A549 (cell line): ENCODE measurements at regions not wholly inside any gene's neighbourhood (a gene's known extent, or its start where the extent isn't known, plus 50 kb on each side); places are given as distances from the start of the nearest gene placed in this dataset.

Experiments used
- CEBPB ChIP-seq, 2 experiments: fragments of >200 bp in 1 of 2; sonication (Bioruptor Twin) in 1 of 2; formaldehyde crosslinking in 1 of 2; IDR thresholded peaks; 2 replicates each; pipeline ENCODE4 v1.6.1; 2012 to 2016
- CHD2 ChIP-seq: fragments of 150-350 bp; IDR thresholded peaks from 2 replicates; pipeline ENCODE4 v1.6.1; 2014; ENCODE audit warnings: low read length; ENCODE audit not compliant: partially characterized antibody
- CHD4 ChIP-seq: fragments of 200-600 bp; sonication (generic); IDR thresholded peaks from 2 replicates; pipeline ENCODE4 v1.6.1; 2016; ENCODE audit warnings: antibody characterized with exemption, mild to moderate bottlenecking, borderline replicate concordance
- EP300 ChIP-seq, 2 experiments: fragments of >200 bp; sonication (Bioruptor Twin); formaldehyde crosslinking; IDR thresholded peaks; 2 replicates in 1 of 2; 3 replicates in 1 of 2; pipeline ENCODE4 v1.6.1; 2016 to 2017
- FOSL2 ChIP-seq, 2 experiments: fragments of 450-650 bp in 1 of 2; fragments of >200 bp in 1 of 2; sonication (Bioruptor Twin) in 1 of 2; formaldehyde crosslinking; IDR thresholded peaks; 2 replicates each; pipeline versions ENCODE4 v1.5.0 to v1.6.1; 2016 to 2020; ENCODE audit warnings: mild to moderate bottlenecking in 1 of 2, moderate library complexity in 1 of 2
- MAZ ChIP-seq: fragments of 150-350 bp; IDR thresholded peaks from 2 replicates; pipeline ENCODE4 v1.6.1; 2014; ENCODE audit warnings: antibody characterized with exemption, low read depth, low read length, borderline replicate concordance
- PHF8 ChIP-seq: fragments of 200-600 bp; sonication (generic); IDR thresholded peaks from 2 replicates; pipeline ENCODE4 v1.6.1; 2016; ENCODE audit warnings: low read depth, mild to moderate bottlenecking, antibody characterized with exemption, moderate library complexity, borderline replicate concordance
- TP53 ChIP-seq: fragments of 250-450 bp; sonication (Bioruptor Pico); IDR thresholded peaks from 2 replicates; pipeline ENCODE4 v1.5.0; 2021; ENCODE audit warnings: mild to moderate bottlenecking, moderate library complexity
- TF ChIP-seq, protein P1 (sequence below): fragments of >200 bp; sonication (Bioruptor Twin); formaldehyde crosslinking; IDR thresholded peaks from 3 replicates; pipeline ENCODE4 v1.5.1; 2016
- TF ChIP-seq, protein P2 (sequence below): IDR thresholded peaks from 2 replicates; pipeline ENCODE4 v1.6.1; 2012

DNA sequence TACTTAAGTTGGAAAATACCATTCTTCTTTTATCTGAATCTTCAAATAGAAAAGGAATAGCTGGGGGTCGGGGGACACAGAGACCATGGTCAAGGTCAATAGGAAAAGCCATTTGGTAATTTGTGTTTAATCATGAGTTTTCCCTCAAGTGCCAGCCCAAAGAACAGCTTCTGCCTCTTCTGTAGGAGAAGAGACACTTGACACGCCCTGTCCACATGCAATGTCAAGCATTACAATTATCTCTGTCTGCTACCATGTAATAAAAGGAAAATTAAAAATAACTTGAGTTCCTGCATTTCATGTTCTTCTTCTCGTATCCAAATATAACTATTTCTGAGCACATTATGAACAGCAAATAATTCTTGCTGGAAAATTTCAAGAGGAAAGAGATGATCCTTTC, 241.7 kb downstream of the IPMK start:
- TF ChIP-seq CHD4 (no peak), MAZ (no peak), PHF8 (no peak), FOSL2 (IDR thresholded peaks at IDR 0.05) (no peak), FOSL2 (CRISPR knock-in tag; IDR thresholded peaks at IDR 0.05) (no peak), TP53 (CRISPR knock-in tag) (no peak), CHD2 (no peak), EP300 (IDR thresholded peaks at IDR 0.05) (no peak), CEBPB (IDR thresholded peaks at IDR 0.05) (no peak)
- TF ChIP-seq, protein P1, sequence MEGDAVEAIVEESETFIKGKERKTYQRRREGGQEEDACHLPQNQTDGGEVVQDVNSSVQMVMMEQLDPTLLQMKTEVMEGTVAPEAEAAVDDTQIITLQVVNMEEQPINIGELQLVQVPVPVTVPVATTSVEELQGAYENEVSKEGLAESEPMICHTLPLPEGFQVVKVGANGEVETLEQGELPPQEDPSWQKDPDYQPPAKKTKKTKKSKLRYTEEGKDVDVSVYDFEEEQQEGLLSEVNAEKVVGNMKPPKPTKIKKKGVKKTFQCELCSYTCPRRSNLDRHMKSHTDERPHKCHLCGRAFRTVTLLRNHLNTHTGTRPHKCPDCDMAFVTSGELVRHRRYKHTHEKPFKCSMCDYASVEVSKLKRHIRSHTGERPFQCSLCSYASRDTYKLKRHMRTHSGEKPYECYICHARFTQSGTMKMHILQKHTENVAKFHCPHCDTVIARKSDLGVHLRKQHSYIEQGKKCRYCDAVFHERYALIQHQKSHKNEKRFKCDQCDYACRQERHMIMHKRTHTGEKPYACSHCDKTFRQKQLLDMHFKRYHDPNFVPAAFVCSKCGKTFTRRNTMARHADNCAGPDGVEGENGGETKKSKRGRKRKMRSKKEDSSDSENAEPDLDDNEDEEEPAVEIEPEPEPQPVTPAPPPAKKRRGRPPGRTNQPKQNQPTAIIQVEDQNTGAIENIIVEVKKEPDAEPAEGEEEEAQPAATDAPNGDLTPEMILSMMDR, result no peak
- TF ChIP-seq, protein P2, sequence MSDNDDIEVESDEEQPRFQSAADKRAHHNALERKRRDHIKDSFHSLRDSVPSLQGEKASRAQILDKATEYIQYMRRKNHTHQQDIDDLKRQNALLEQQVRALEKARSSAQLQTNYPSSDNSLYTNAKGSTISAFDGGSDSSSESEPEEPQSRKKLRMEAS, result no peak
